Muscle of leg (tissue), 3 donors: ENCODE measurements at regions not wholly inside any gene's neighbourhood (a gene's known extent, or its start where the extent isn't known, plus 50 kb on each side); places are given as distances from the start of the nearest gene placed in this dataset.

ENCODE experiments used
- DNase-seq: peaks from one replicate; pipeline ENCODE4 v3.0.0; 2013
- H3K27ac ChIP-seq: one replicate; pipeline ENCODE4 v1.5.1; 2013; ENCODE audit warnings: mild to moderate bottlenecking, low read length, control low read depth
- H3K27me3 ChIP-seq: one replicate; pipeline ENCODE4 v1.6.1; 2013; ENCODE audit warnings: low read length; ENCODE audit not compliant: control insufficient read depth, insufficient read depth
- H3K36me3 ChIP-seq: one replicate; pipeline ENCODE4 v1.6.1; 2013; ENCODE audit warnings: low read length; ENCODE audit not compliant: control insufficient read depth, insufficient read depth
- H3K4me1 ChIP-seq: one replicate; pipeline ENCODE4 v1.6.1; 2013; ENCODE audit warnings: low read length; ENCODE audit not compliant: control insufficient read depth, insufficient read depth
- H3K4me3 ChIP-seq: one replicate; pipeline ENCODE4 v1.5.1; 2013; ENCODE audit warnings: low read length, control low read depth
- H3K9me3 ChIP-seq: replicated peaks from 2 replicates; pipeline ENCODE4 v1.6.1; 2013; ENCODE audit warnings: low read depth, low read length; ENCODE audit not compliant: control insufficient read depth
- WGBS: methylation state at CpG from one replicate; pipeline ENCODE4 v1.1.5; 2013; ENCODE audit warnings: missing lambda C conversion rate; ENCODE audit not compliant: insufficient coverage; 5-methylcytosine and 5-hydroxymethylcytosine counted together

DNA sequence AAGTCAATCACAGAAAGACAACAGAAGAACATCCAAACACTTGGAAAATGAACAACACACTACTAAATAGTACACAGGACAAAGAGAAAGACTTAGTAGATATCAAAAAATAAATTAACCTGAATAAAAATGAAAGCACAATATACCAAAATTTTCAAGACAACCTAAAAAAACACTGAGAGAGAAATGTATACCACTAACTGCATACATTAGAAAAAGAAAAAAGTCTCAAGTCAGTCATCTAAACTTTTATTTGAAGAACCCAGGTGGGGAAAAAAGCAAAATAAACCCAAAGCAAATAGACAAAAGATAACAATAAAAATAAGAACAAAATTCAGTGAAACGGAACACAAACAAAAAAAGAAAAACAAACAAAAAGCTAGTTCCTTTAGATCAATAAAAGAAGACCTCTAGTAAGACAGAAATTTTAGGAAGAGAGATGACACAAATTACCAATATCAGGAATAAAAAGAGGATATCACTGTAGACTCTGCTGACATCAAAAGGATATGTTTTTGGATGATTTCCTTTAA, 172.8 kb downstream of the TRIM27 start:
- no CpG with 5 or more reads among the region's 1 CpG for WGBS
- H3K27me3 ChIP-seq, result peaks cover 40% of the 10 kb centered on the region
- no peak for DNase-seq

DNA sequence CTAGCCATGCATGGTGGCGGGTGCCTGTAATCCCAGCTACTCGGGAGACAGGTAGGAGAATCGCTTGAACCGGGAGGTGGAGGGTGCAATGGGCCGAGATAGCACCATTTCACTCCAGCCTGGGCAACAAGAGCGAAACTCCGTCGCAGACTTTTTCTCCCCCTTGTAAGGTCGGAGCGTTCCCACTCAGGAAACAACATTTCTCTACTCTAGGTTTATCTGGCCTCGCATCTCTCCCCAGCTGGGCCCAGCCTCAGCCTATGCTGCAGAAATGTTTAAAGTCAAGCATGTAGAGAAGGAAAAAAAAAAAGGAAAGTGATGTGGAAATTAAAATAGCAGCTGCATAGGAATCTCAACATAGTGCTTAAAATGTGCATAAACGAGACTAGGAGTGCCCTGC, 172.3 kb downstream of the TRIM27 start:
- H3K27me3 ChIP-seq, result peaks cover 42% of the 10 kb centered on the region
- H3K9me3 ChIP-seq, result no peaks in the 10 kb centered on the region
- no peak overlapping the region for H3K4me3 ChIP-seq
- 70% methylated on average over 4 of the region's 12 CpGs for WGBS
- H3K4me1 ChIP-seq, result no peaks in the 10 kb centered on the region
- H3K27ac ChIP-seq, result no peak overlapping the region
- no peaks in the 10 kb centered on the region for H3K36me3 ChIP-seq
- DNase-seq, result no peak

More for the DNA sequence above, 172.8 kb downstream of the TRIM27 start:
- Histone ChIP-seq H3K9me3 (no peaks in the 10 kb centered on the region), H3K27ac (no peak overlapping the region), H3K36me3 (no peaks in the 10 kb centered on the region), H3K4me3 (no peak overlapping the region), H3K4me1 (no peaks in the 10 kb centered on the region)

DNA sequence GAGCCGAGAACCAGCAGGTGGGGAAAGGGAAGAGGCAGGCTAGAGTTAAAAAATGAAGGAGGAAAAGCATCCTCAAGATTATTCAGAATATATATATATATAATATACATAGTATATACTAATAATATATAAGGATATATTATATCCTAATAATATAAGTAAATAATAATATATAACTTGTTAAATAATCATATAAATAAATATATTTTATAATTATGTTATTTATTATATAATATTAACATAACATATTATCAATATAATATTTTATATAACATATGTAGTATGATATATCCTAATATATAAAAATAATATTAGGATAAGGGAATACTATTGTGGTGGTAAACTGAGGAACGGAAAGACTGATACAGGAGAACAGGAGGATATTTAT, 171.8 kb downstream of the TRIM27 start:
- no peaks in the 10 kb centered on the region for H3K4me1 ChIP-seq
- whole genome bisulfite sequencing, result 75% methylated on average over 1 of the region's 2 CpGs
- no peak overlapping the region for H3K4me3 ChIP-seq
- no peaks in the 10 kb centered on the region for H3K36me3 ChIP-seq
- peaks cover 42% of the 10 kb centered on the region for H3K27me3 ChIP-seq
- no peak for DNase-seq
- H3K9me3 ChIP-seq, result no peaks in the 10 kb centered on the region
- H3K27ac ChIP-seq, result no peak overlapping the region

DNA sequence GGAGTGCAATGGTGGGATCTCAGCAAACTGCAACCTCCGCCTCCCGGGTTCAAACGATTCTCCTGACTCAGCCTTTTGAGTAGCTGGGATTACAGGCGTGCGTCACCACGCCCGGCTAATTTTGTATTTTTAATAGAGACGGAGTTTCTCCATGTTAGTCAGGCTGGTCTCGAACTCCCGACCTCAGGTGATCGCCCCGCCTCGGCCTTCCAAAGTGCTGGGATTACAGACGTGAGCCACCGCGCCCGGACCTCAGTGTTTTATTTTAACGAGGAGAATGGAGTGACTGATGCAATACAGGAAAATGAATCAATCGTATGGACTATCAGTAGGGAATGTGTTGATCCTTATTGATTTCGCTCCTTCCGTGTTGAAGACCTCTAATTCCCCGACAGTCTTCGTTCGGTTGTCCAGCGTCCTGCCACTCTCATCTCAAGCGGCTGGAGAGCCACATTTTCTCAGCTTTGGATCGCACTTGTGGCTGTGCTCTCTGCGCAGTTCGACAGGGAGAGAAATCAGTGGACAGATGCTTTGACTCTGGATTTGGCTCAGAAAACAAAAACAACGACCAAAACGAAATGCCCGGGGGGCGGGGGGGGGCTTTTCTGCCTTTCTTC, 166.2 kb downstream of the TRIM27 start:
- Histone ChIP-seq H3K4me3 (no peak overlapping the region), H3K36me3 (no peaks in the 10 kb centered on the region), H3K27me3 (peaks cover 38% of the 10 kb centered on the region), H3K9me3 (no peaks in the 10 kb centered on the region), H3K4me1 (no peaks in the 10 kb centered on the region), H3K27ac (no peak overlapping the region)
- no peak for DNase-seq
- WGBS, result 62% methylated on average over 32 of the region's 33 CpGs

- Histone ChIP-seq H3K9me3 (no peaks in the 10 kb centered on the region), H3K36me3 (no peaks in the 10 kb centered on the region), H3K4me1 (no peaks in the 10 kb centered on the region), H3K27ac (no peak overlapping the region), H3K4me3 (no peak overlapping the region), H3K27me3 (peaks cover 39% of the 10 kb centered on the region)
- WGBS, result 42% methylated on average over 9 of the region's 19 CpGs
- DNase-seq, result no peak
These were observed 165.6 kb downstream of the TRIM27 start for GRCh38 chr6:28758046-28758817.

DNA sequence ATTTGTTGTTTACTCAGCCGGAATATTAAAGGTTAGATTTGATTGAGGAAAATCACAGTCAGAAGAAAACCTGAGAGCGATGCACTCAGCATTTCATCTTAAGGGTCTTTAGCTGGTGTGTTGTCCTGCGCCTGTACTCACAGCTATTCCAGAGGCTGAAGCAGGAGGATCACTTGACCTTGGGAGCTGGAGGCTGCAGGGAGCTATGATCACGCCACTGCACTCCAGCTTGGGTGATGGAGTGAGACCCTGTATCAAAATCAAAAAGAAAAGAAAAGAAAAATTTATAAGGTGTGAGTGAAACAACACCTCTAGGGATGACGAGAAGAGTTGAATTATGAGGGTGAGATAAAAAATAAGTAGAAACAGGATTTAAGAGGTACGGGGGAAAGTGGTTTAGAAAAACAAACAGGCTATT, 165.0 kb downstream of the TRIM27 start:
- no peaks in the 10 kb centered on the region for H3K9me3 ChIP-seq
- no peak for DNase-seq
- H3K36me3 ChIP-seq, result no peaks in the 10 kb centered on the region
- no peak overlapping the region for H3K27ac ChIP-seq
- no peak overlapping the region for H3K4me3 ChIP-seq
- no peaks in the 10 kb centered on the region for H3K4me1 ChIP-seq
- WGBS, result 48% methylated on average over 3 of the region's 6 CpGs
- H3K27me3 ChIP-seq, result peaks cover 41% of the 10 kb centered on the region

GRCh38 chr6:28764014-28764723, 159.6 kb downstream of the TRIM27 start:
- Histone ChIP-seq H3K4me3 (no peak overlapping the region), H3K36me3 (no peaks in the 10 kb centered on the region), H3K9me3 (no peaks in the 10 kb centered on the region), H3K27ac (no peak overlapping the region), H3K4me1 (no peaks in the 10 kb centered on the region), H3K27me3 (peaks cover 64% of the 10 kb centered on the region)
- no peak for DNase-seq
- WGBS, result 35% methylated on average over 8 of the region's 27 CpGs

DNA sequence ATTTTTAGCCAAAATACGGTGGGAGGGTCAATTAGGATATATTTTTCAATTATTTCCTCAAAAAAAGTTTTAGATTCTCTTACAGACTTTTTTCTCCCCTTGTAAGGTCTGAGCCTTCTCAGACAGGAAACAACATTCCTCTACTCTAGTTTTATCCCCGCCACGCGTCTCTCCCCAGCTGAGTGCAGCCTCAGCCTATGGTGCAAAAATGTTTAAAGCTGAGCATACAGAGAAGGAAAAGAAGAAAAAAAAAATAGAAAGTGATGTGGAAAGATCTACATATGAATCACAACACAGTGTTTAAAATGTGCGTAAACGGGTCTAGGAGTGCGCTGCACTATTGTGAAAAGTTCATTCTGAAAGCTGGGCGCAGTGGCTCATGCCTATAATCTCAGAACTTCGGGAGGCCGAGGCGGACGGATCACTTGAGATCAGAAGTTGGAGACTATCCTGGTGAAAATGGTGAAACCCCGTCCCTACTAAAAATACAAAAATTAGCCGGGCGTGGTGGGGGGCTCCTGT, 159.0 kb downstream of the TRIM27 start:
- 20% methylated on average over 2 of the region's 15 CpGs for WGBS

DNA sequence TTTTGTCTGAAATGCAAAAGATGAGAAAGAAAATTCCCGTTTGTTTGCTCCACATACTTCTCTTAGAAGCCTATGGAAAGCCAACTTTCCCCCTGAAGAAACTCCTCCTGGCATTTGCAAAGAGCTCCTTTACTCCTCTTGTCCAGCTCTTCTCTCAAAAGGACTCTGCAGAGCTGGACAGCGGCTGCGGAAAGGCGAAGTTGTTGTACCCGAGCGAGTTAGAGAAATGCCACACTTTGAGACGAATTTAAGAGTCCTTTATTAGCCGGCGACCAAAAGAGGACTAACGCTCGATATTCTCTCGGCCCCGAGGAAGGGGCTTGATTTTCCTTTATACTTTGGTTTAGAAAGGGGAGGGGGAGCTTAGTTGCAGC, 157.8 kb downstream of the TRIM27 start:
- Histone ChIP-seq H3K9me3 (no peaks in the 10 kb centered on the region), H3K36me3 (no peaks in the 10 kb centered on the region), H3K4me1 (no peaks in the 10 kb centered on the region), H3K27ac (no peak overlapping the region), H3K27me3 (peaks cover 78% of the 10 kb centered on the region), H3K4me3 (no peak overlapping the region)
- 0% methylated on average over 11 of the region's 13 CpGs for WGBS
- DNase-seq, result no peak

More for the DNA sequence above, 159.0 kb downstream of the TRIM27 start:
- H3K27me3 ChIP-seq, result peaks cover 67% of the 10 kb centered on the region
- no peak overlapping the region for H3K27ac ChIP-seq
- no peaks in the 10 kb centered on the region for H3K4me1 ChIP-seq
- no peak for DNase-seq
- no peak overlapping the region for H3K4me3 ChIP-seq
- H3K9me3 ChIP-seq, result no peaks in the 10 kb centered on the region
- no peaks in the 10 kb centered on the region for H3K36me3 ChIP-seq

- no peak for DNase-seq
- 0% methylated on average over 2 of the region's 5 CpGs for WGBS
- Histone ChIP-seq H3K4me3 (no peak overlapping the region), H3K27me3 (peaks cover 83% of the 10 kb centered on the region), H3K27ac (no peak overlapping the region), H3K9me3 (no peaks in the 10 kb centered on the region), H3K4me1 (no peaks in the 10 kb centered on the region), H3K36me3 (no peaks in the 10 kb centered on the region)
These were observed 157.4 kb downstream of the TRIM27 start for GRCh38 chr6:28766426-28766825.
